Kasumi-1 (cell line): ENCODE measurements at regions not wholly inside any gene's neighbourhood (a gene's known extent, or its start where the extent isn't known, plus 50 kb on each side); places are given as distances from the start of the nearest gene placed in this dataset.

Experiments used
- DNase-seq, 2 experiments: peaks; one replicate each; lab custom pipeline; 2025; lab: John Stamatoyannopoulos, UW

- DNase-seq: no peak
Observed at GRCh38 chr12:90260136-90260535, 551.5 kb upstream of the ATP2B1 start.

- no peak for DNase-seq
Observed at GRCh38 chr12:90257927-90258624, 549.4 kb upstream of the ATP2B1 start.

DNA sequence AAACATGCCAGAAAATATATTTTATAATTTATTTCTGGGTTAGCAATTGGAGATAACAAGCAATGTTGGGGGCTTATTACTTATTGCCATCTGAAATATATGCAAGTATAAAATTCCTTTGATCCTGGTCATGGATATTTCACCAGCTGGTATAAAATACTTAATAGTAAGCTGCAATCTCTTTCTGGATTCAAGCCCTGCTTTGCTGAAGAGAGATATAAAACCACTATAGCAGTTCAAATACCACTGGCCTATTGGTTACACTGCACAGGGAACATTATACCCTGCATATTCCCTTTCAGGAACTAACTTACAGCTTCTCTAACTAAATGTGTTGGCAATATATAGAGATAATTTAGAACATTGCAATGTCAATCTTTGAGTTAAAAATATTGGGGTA lies 546.2 kb upstream of the ATP2B1 start:
- no peak for DNase-seq

DNA sequence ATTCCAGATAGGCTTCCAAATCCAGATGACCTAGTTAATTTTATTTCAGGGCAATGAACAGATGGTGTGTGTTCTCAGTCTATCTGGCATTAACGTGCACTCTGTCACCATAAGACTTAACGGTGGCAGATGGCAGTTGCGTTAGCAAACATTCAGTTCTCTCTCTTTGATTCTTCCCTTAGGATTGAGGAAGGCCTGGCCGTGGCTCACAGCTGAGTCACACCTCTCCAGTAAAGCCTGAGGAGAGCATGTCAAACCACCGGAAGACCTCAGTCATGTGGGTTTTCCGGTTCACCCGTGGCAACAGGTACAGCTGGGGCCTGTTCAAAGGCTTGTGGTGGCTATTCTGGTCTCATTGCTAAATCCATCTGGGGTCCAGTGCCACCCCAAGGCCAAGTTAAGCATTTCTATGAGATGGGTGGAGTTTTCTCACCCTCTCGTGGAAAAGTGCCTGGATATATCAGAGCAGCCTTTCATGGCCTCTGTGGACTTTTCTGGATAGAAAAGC lies 545.1 kb upstream of the ATP2B1 start:
- DNase-seq: peak; percentile 92 to 95

- DNase-seq: peak; percentile 30 to 58
Observed at GRCh38 chr12:90253136-90253535, 544.5 kb upstream of the ATP2B1 start.

GRCh38 chr12:90250766-90251165 lies 542.1 kb upstream of the ATP2B1 start:
- peak in 1 of 2 experiments; percentile 14 for DNase-seq

DNA sequence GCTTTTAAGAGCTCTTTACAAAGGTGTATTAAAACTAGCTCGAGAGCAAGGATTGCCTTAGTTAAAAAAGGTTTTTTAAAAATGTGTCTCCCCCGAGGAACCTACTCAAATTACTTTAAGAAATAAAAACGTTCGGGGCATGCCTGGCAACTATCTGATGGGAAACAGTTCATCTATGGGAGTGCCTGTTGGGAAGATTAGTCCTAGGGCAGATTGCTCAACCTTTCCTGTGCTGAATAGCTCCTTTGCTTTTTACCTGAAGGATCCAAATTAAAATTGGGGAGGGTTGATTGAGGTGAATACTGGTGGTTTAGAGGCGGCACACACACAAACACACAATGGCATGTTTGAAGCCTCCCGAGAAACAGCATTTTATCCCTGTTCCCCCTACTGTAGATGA lies 541.4 kb upstream of the ATP2B1 start:
- no peak for DNase-seq

DNA sequence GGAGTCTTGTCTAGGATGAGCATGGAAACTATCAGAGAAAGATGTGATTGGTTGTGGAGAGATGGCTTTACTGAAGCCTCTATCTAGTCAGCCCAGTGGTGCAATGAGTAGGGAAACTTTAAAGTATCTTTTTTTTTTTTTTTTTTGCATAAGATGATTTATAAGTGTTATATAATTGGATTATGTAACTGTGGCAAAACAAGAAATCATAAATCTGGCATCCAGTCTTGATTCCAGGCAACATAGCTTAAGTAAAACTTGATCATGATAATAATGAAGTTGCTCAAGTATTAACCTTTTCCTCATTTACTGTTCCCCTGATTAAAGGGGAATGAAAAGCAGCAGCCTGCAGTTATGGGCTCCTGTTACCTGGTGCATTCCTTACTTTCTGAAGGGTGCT lies 538.0 kb upstream of the ATP2B1 start:
- DNase-seq: no peak

DNA sequence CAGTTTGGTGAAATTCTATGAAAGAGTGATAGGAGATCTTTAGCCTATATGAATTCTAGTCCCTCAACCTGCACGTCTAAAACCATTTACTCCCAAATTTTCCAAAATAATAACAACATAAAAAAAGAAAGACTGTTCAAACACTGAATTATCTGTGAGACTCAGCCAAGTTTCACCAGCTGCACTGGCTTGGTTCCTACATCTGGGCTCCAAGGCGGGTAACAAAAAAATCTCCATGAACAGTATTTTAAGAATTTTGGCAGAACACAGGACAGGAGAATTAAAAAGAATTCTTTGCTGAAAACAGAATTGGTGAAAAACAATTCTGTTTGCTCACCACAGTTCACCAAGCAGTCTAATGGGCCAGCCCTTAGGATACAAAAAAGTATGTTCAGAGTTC lies 536.8 kb upstream of the ATP2B1 start:
- DNase-seq: no peak

DNA sequence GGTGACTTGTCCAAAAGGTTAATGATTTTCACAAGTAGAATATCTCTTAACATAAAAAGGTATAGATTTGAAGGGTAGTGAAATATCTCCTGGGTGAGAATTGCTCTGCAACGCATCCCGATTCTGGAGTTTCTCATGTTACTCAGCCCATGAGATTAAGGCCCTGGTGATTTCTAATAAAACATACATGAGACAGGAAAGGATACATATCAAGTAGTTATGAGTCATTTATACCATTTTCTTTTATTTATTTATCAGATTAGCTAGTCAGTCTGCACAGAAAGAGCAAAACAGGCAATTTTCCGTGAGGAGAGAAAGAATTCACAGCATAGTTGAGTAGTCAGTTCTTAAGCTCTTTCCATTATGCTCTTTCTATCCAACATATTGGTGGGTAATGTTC lies 535.6 kb upstream of the ATP2B1 start:
- DNase-seq: no peak

- no peak for DNase-seq
Observed at GRCh38 chr12:90243211-90243610, 534.6 kb upstream of the ATP2B1 start.

DNA sequence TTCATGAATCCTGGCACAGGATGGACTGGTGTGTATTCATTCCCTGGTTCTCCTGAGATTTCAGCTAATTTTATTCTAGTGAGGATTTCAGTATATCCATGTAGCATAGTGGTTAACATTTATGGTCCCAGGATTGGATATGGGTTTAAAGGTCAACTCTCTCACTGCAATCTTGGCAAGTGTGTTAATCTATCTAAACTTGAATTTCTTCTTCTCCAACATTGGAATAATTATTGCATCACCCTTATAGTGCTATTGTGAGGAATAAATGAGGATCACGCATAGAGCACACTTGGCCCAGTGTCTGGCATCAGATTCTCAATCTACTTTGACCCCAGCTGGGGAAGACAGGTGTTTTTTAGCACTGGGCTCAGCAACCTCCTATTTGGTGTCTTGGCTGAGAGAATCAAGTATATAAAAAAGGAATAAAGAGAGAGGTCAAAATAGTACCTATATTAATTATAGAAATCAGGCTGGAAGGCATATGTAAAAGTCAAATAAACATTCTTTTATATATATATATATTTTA lies 531.2 kb upstream of the ATP2B1 start:
- no peak for DNase-seq

- DNase-seq: no peak
Observed at GRCh38 chr12:90238663-90239271, 530.1 kb upstream of the ATP2B1 start.

DNA sequence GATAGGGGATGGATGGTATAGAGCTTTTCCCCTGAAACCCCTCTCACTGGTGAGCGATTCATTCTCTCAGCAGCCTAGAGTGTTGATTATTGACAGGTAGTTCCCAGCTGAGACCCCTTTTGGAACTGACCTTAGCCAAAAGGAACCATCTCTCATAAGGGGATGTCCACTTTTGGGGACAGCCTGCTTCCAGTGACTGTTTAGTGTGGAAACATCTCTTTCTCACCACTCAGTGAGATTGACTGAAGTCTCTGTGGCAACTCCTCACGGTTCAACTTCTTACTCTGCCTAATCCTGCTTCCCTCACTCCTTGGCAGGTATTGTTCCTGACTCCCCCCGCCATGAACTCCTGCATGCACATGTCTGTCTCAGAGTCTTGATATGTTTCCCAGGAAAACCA lies 529.2 kb upstream of the ATP2B1 start:
- no peak for DNase-seq

DNA sequence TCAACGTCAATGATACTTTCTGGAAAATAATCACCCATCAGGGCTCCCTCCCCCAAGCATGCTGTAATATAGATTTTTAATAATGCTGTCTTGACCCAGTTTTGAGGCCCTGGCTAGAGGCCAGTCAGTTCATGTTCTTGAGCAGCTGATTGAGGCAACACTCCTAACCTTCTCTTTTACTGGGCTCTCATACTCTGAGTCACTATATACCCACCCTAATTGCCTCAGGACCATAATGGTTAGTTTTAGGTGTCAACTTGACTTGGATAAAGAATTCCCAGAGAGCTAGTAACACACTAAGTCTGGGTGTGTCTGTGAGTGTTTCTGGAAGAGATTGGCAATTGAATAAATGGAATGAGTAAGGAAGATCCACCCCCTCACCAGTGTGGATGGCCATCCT lies 527.0 kb upstream of the ATP2B1 start:
- no peak for DNase-seq

GRCh38 chr12:90234472-90234871 lies 525.8 kb upstream of the ATP2B1 start:
- DNase-seq: no peak

- no peak for DNase-seq
Observed at GRCh38 chr12:90233168-90234100, 524.8 kb upstream of the ATP2B1 start.

DNA sequence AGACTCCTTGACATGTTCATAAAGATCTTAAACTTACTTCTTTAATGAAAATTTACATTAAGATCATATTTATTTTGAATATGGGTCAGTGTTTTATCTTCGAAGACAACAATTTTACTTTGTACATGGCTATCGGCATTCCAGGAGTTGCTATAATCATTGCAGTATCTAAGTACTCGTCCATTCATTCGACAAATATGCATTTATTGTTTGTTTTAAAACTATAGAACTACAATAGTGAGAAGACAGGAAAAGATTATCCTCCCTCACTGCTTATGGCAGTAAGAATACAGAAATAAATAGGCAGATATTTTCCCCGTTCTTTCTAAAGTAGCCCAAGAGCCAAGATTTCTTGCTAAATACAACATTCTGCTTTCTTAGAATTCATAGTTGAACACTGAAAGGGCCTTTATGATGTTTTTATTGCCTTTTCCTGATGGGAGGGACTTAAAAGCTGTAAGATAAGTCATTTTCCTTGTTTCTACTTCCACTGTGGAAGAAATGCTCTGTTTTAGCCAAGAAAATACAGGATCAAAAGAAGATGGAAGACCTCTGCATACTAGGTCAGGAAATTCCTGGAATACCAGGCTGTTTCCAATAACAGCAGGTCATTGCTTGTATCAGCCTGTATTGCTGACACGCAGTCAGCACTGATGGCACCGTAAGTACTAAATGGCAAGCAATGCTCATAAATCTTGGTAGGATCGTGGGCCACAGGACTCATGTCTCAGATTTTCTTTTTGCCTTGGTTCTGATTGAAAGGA lies 521.0 kb upstream of the ATP2B1 start:
- no peak for DNase-seq

DNA sequence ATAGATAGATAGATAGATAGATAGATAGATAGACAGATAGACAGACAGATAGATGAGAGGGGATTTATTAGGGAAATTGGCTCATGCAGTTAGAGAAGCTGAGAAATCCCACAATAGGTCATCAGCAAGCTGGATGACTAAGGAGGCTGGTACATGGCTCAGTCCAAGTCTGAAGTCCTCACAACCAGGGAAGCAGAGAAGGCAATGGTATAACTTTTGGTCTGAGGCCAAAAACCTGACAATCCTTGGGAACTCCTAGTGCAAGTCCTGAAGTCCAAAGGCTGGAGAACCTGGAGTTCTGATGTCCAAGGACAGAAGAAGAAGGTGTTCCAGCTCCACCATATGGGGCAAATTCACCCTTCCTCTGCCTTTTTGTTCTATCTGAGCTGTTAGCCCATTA lies 517.6 kb upstream of the ATP2B1 start:
- DNase-seq: no peak

DNA sequence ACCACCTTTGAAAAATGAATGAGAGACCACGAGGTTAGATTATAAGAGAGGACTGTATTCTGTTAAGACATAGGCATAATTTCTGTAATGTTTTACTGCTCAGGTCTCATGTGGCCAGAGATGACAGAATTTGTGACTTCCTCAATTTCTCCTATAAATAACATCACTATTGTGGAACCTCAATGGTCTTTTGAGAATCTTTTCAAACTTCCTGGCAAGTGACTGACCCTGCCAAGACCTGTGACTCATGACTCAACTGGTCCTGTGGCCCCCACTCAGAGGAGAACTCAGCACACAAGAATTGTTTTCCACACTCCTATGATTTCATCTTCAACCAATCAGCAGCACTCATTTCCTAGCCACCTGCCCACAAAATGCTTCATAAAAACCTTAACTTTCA lies 508.2 kb upstream of the ATP2B1 start:
- peak; percentile 51 to 65 for DNase-seq

GRCh38 chr12:90216020-90216552 lies 507.4 kb upstream of the ATP2B1 start:
- no peak for DNase-seq
